ENCODE measurements at regions not wholly inside any gene's neighbourhood (a gene's known extent, or its start where the extent isn't known, plus 50 kb on each side); places are given as distances from the start of the nearest gene placed in this dataset.

DNA sequence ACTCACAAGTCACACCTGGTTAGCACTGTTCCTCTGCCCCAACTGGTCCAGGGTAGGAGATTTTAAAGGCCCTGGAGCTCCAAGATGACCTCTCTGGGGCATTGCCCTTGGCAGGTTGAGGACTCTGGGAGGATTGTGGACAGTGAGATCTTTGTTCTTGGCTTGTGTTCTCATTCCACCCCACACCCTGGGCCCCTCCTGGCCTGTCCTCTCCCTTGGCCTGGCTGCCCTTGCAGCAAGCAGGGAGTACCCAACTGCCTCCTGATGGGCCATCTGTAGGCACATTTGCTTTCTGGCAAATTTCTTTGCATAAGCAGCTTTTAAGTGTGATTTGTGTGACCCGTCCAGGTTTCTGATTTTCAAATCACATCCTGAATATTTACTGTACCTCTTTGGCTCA, 239.6 kb downstream of the UTP18 start:
- no peak for DNase-seq (ENCODE audit: low read depth, low spot score)
- Histone ChIP-seq H3K36me3 (ENCODE audit: control insufficient read depth in 2 of 2, insufficient read depth in 2 of 2, low read length in 1 of 2) (no peaks in the 10 kb centered on the region), H3K27me3 (replicated peaks in 1 of 2; ENCODE audit: control insufficient read depth in 2 of 2, insufficient read depth in 2 of 2, low read length in 1 of 2) (no peaks in the 10 kb centered on the region), H3K9me3 (replicated peaks; ENCODE audit: control insufficient read depth, insufficient read depth, low read length) (no peaks in the 10 kb centered on the region), H3K79me2 (ENCODE audit: control insufficient read depth, insufficient read depth, low read length) (no peaks in the 10 kb centered on the region), H4K20me1 (ENCODE audit: control insufficient read depth, insufficient read depth) (no peaks in the 10 kb centered on the region), H3K4me3 (no peak overlapping the region), H3K4me1 (ENCODE audit: control insufficient read depth, insufficient read depth, low read length) (no peaks in the 10 kb centered on the region), H3K4me2 (ENCODE audit: control insufficient read depth, insufficient read depth) (no peak overlapping the region), H3K27ac (ENCODE audit: control insufficient read depth, insufficient read depth) (no peak overlapping the region), H2AFZ (ENCODE audit: control insufficient read depth, low read depth, low read length) (no peak overlapping the region), H3K9ac (ENCODE audit: control insufficient read depth, insufficient read depth, low read length) (no peak overlapping the region)
- WGBS (ENCODE audit: insufficient coverage, insufficient replicate concordance, low lambda C conversion rate, missing lambda C conversion rate) = 0% methylated on average over 1 of the region's 1 CpG
- RAD21 ChIA-PET (ENCODE audit: unreplicated experiment) = no interaction called here
- intact Hi-C loops (cut with micrococcal nuclease; ENCODE audit: unreplicated experiment) (no loop called here), in situ Hi-C loops (cut with MboI) (no loop called here)
- no peak for ATAC-seq
- CTCF ChIA-PET = interaction anchor here (0.7 kb wide), 1 partner anchor 157 kb away, joined by 3 read pairs; no protein-coding TSS in a partner anchor
- TF ChIP-seq POLR2A (IDR thresholded peaks at IDR 0.05; ENCODE audit: low read depth, low read length) (no peak), USF2 (IDR thresholded peaks at IDR 0.05; ENCODE audit: borderline replicate concordance, low read depth, low read length) (no peak), NRF1 (conservative IDR thresholded peaks at IDR 0.05; ENCODE audit: low read depth, low read length) (no peak), CREB1 (IDR thresholded peaks at IDR 0.05; ENCODE audit: low read depth) (no peak), RBBP5 (conservative IDR thresholded peaks at IDR 0.05) (no peak), EED (IDR thresholded peaks at IDR 0.05; ENCODE audit: low read depth) (no peak), ATF2 (IDR thresholded peaks at IDR 0.05; ENCODE audit: low read length) (no peak), STAT3 (IDR thresholded peaks at IDR 0.05; ENCODE audit: low read depth, low read length) (no peak), JUNB (IDR thresholded peaks at IDR 0.05) (no peak), CEBPB (IDR thresholded peaks at IDR 0.05; ENCODE audit: borderline replicate concordance in 1 of 2, low read depth in 2 of 2, low read length in 2 of 2) (no peak), ZNF274 (IDR thresholded peaks at IDR 0.05; ENCODE audit: insufficient read depth, insufficient read length) (no peak), STAT1 (conservative IDR thresholded peaks at IDR 0.05) (no peak), CHD2 (IDR thresholded peaks at IDR 0.05; ENCODE audit: borderline replicate concordance, low read depth, low read length) (no peak)
- POLR2A ChIA-PET = no interaction called here
- FAIRE-seq = no peak
- BruUV-seq (replicated peaks) = no TSS peak
- SMC1A ChIA-PET (ENCODE audit: uncharacterized antibody, unreplicated experiment) = no interaction called here

Data from GM12878 (cell line).